Hematopoietic multipotent progenitor cell (in vitro differentiated cells): ENCODE measurements at regions not wholly inside any gene's neighbourhood (a gene's known extent, or its start where the extent isn't known, plus 50 kb on each side); places are given as distances from the start of the nearest gene placed in this dataset.
"Not testable (repeated sequence)": the region's sequence is repeated elsewhere in the genome, so short reads cannot be mapped to it uniquely, and the experiment has no call there.

ENCODE experiments used
- DNase-seq, 3 donors: peaks; one replicate each; pipeline ENCODE4 v3.0.0-alpha.2; 2011 to 2015; ENCODE audit warnings: low read depth in 2 of 3, low spot score in 2 of 3

- DNase-seq = no peak
These were observed 129.4 kb upstream of the VLDLR start for GRCh38 chr9:2492161-2492560.

GRCh38 chr9:2493109-2493508, 128.5 kb upstream of the VLDLR start:
- DNase-seq = no peak

- no peak for DNase-seq
These were observed 128.1 kb upstream of the VLDLR start for GRCh38 chr9:2493529-2493928.

GRCh38 chr9:2494562-2494961, 127.0 kb upstream of the VLDLR start:
- no peak for DNase-seq

- DNase-seq = no peak
These were observed 126.2 kb upstream of the VLDLR start for GRCh38 chr9:2495221-2496005.

- DNase-seq = no peak
These were observed 125.4 kb upstream of the VLDLR start for GRCh38 chr9:2496169-2496568.

- DNase-seq = no peak
These were observed 124.7 kb upstream of the VLDLR start for GRCh38 chr9:2496934-2497333.

GRCh38 chr9:2497666-2498400, 123.8 kb upstream of the VLDLR start:
- DNase-seq = no peak

- no peak for DNase-seq
These were observed 119.4 kb upstream of the VLDLR start for GRCh38 chr9:2502210-2502609.

- DNase-seq = no peak
These were observed 118.8 kb upstream of the VLDLR start for GRCh38 chr9:2502760-2503159.

- no peak for DNase-seq
These were observed 115.3 kb upstream of the VLDLR start for GRCh38 chr9:2506321-2506720.

- no peak for DNase-seq
These were observed 98.0 kb upstream of the VLDLR start for GRCh38 chr9:2523591-2523990.

GRCh38 chr9:2524601-2525000, 97.0 kb upstream of the VLDLR start:
- no peak for DNase-seq

- DNase-seq = no peak
These were observed 96.4 kb upstream of the VLDLR start for GRCh38 chr9:2525147-2525546.

GRCh38 chr9:2526071-2526828, 95.3 kb upstream of the VLDLR start:
- DNase-seq = no peak

GRCh38 chr9:2531481-2531880, 90.1 kb upstream of the VLDLR start:
- DNase-seq = no peak

- DNase-seq = no peak
These were observed 85.1 kb upstream of the VLDLR start for GRCh38 chr9:2536511-2536910.

- DNase-seq = no peak
These were observed 75.6 kb upstream of the VLDLR start for GRCh38 chr9:2545881-2546490.

GRCh38 chr9:2555899-2556600, 65.5 kb upstream of the VLDLR start:
- not testable (repeated sequence) for DNase-seq

GRCh38 chr9:2557693-2558092, 63.9 kb upstream of the VLDLR start:
- DNase-seq = no peak
